ENCODE measurements at regions not wholly inside any gene's neighbourhood (a gene's known extent, or its start where the extent isn't known, plus 50 kb on each side); places are given as distances from the start of the nearest gene placed in this dataset.

DNA sequence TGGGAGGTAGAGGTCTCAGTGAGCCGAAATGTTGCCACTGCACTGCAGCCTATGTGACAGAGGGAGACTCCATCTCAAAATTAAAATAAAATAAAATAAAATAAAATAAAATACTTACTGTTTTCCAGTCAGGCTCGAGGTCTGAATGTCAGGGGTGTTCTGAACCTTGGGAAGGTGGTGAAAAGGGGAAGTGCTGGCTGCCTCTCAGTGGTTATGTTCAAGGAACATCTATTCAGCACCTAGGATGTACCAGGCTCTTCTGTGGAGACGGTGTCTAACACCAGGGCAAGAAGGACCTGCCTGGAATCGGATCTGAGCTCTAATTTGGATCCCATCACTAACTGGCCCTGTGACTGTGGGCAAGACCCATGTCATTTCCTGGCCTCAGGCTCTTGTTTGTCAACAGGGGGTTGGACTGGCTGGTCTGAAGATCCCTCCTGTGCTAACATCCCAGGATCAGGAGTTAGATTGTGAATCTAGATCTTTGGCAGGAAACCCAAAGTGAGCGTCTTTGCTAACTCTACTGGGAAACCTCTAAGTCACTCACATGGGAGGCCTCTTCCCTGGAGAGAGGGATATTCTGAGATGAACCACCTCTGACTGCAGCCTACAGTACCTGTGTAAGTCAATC lies 63.4 kb upstream of the SIRPG start:
- TF ChIP-seq POLR2AphosphoS5 (IDR thresholded peaks at IDR 0.05): no peak
- TF ChIP-seq, protein P1, sequence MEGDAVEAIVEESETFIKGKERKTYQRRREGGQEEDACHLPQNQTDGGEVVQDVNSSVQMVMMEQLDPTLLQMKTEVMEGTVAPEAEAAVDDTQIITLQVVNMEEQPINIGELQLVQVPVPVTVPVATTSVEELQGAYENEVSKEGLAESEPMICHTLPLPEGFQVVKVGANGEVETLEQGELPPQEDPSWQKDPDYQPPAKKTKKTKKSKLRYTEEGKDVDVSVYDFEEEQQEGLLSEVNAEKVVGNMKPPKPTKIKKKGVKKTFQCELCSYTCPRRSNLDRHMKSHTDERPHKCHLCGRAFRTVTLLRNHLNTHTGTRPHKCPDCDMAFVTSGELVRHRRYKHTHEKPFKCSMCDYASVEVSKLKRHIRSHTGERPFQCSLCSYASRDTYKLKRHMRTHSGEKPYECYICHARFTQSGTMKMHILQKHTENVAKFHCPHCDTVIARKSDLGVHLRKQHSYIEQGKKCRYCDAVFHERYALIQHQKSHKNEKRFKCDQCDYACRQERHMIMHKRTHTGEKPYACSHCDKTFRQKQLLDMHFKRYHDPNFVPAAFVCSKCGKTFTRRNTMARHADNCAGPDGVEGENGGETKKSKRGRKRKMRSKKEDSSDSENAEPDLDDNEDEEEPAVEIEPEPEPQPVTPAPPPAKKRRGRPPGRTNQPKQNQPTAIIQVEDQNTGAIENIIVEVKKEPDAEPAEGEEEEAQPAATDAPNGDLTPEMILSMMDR (IDR thresholded peaks at IDR 0.05): no peak
- no peak for TF ChIP-seq POLR2A (IDR thresholded peaks at IDR 0.05)

Data from prostate gland (tissue), 2 donors.